ENCODE measurements at regions not wholly inside any gene's neighbourhood (a gene's known extent, or its start where the extent isn't known, plus 50 kb on each side); places are given as distances from the start of the nearest gene placed in this dataset.
"Not testable (repeated sequence)": the region's sequence is repeated elsewhere in the genome, so short reads cannot be mapped to it uniquely, and the experiment has no call there.

GRCh38 chr4:181896614-181897013, 346.6 kb upstream of the TENM3 start:
- DNase-seq, result no peak
- Mint-ChIP-seq H3K36me3 (peaks cover 0 to 4% (median 0%) of the 10 kb centered on the region in 3 donors), H3K4me3 (no peak overlapping the region), H3K27ac (no peak overlapping the region), H3K4me1 (no peaks in the 10 kb centered on the region), H3K9me3 (peaks cover 6 to 35% (median 25%) of the 10 kb centered on the region in 6 donors), H3K27me3 (ENCODE audit: low read depth in 3 of 3) (no peaks in the 10 kb centered on the region)

- H3K4me1 Mint-ChIP-seq, result no peaks in the 10 kb centered on the region
- DNase-seq, result no peak
- H3K27me3 Mint-ChIP-seq (ENCODE audit: low read depth in 3 of 3), result no peaks in the 10 kb centered on the region
- H3K4me3 Mint-ChIP-seq, result no peak overlapping the region
- peaks cover 6 to 40% (median 24%) of the 10 kb centered on the region in 6 donors for H3K9me3 Mint-ChIP-seq
- peaks cover 0 to 4% (median 0%) of the 10 kb centered on the region in 3 donors for H3K36me3 Mint-ChIP-seq
- no peak overlapping the region for H3K27ac Mint-ChIP-seq
Observed at GRCh38 chr4:181897935-181898334, 345.3 kb upstream of the TENM3 start.

GRCh38 chr4:181902404-181902803, 340.8 kb upstream of the TENM3 start:
- not testable (repeated sequence) for H3K4me1 Mint-ChIP-seq; H3K4me3 Mint-ChIP-seq; H3K27me3 Mint-ChIP-seq (ENCODE audit: low read depth in 3 of 3); H3K36me3 Mint-ChIP-seq; H3K27ac Mint-ChIP-seq; DNase-seq
- H3K9me3 Mint-ChIP-seq, result peaks cover 10 to 43% (median 23%) of the 10 kb centered on the region in 6 donors

- no peak overlapping the region for H3K27ac Mint-ChIP-seq
- DNase-seq, result no peak
- no peak overlapping the region for H3K4me3 Mint-ChIP-seq
- peaks cover 0 to 3% (median 0%) of the 10 kb centered on the region in 3 donors for H3K36me3 Mint-ChIP-seq
- H3K4me1 Mint-ChIP-seq, result no peaks in the 10 kb centered on the region
- peaks cover 6 to 44% (median 22%) of the 10 kb centered on the region in 6 donors for H3K9me3 Mint-ChIP-seq
- peaks cover 0 to 5% (median 2%) of the 10 kb centered on the region in 3 donors for H3K27me3 Mint-ChIP-seq (ENCODE audit: low read depth in 3 of 3)
Observed at GRCh38 chr4:181905708-181906107, 337.5 kb upstream of the TENM3 start.

- Mint-ChIP-seq H3K9me3 (peaks cover 6 to 52% (median 28%) of the 10 kb centered on the region in 6 donors), H3K4me3 (no peak overlapping the region), H3K27me3 (ENCODE audit: low read depth in 3 of 3) (peaks cover 0 to 5% (median 4%) of the 10 kb centered on the region in 3 donors), H3K4me1 (no peaks in the 10 kb centered on the region), H3K27ac (no peak overlapping the region), H3K36me3 (peaks cover 0 to 5% (median 0%) of the 10 kb centered on the region in 3 donors)
- no peak for DNase-seq
Observed at GRCh38 chr4:181908168-181908567, 335.0 kb upstream of the TENM3 start.

- Mint-ChIP-seq H3K36me3 (peaks cover 0 to 5% (median 2%) of the 10 kb centered on the region in 3 donors), H3K9me3 (peaks cover 10 to 55% (median 24%) of the 10 kb centered on the region in 6 donors), H3K4me1 (no peaks in the 10 kb centered on the region), H3K4me3 (no peak overlapping the region), H3K27ac (no peak overlapping the region), H3K27me3 (ENCODE audit: low read depth in 3 of 3) (peaks cover 0 to 6% (median 5%) of the 10 kb centered on the region in 3 donors)
- no peak for DNase-seq
Observed at GRCh38 chr4:181909368-181909767, 333.8 kb upstream of the TENM3 start.

GRCh38 chr4:181911420-181911819, 331.8 kb upstream of the TENM3 start:
- Mint-ChIP-seq H3K27me3 (ENCODE audit: low read depth in 3 of 3) (peaks cover 0 to 6% (median 3%) of the 10 kb centered on the region in 3 donors), H3K4me1 (no peaks in the 10 kb centered on the region), H3K27ac (no peak overlapping the region), H3K4me3 (no peak overlapping the region), H3K9me3 (peaks cover 9 to 53% (median 23%) of the 10 kb centered on the region in 6 donors), H3K36me3 (peaks cover 0 to 5% (median 4%) of the 10 kb centered on the region in 3 donors)
- no peak for DNase-seq

- DNase-seq, result no peak
- Mint-ChIP-seq H3K4me3 (no peak overlapping the region), H3K9me3 (peaks cover 5 to 28% (median 18%) of the 10 kb centered on the region in 6 donors), H3K4me1 (no peaks in the 10 kb centered on the region), H3K36me3 (no peaks in the 10 kb centered on the region), H3K27me3 (ENCODE audit: low read depth in 3 of 3) (no peaks in the 10 kb centered on the region), H3K27ac (no peak overlapping the region)
Observed at GRCh38 chr4:181933471-181933870, 309.7 kb upstream of the TENM3 start.

- Mint-ChIP-seq H3K36me3 (no peaks in the 10 kb centered on the region), H3K27me3 (ENCODE audit: low read depth in 3 of 3) (peaks cover 0 to 1% (median 0%) of the 10 kb centered on the region in 3 donors), H3K4me3 (no peak overlapping the region), H3K4me1 (no peaks in the 10 kb centered on the region), H3K27ac (no peak overlapping the region), H3K9me3 (peaks cover 0 to 14% (median 6%) of the 10 kb centered on the region in 6 donors)
- no peak for DNase-seq
Observed at GRCh38 chr4:181938631-181939030, 304.6 kb upstream of the TENM3 start.

GRCh38 chr4:181939199-181939945, 303.8 kb upstream of the TENM3 start:
- peaks cover 0 to 2% (median 1%) of the 10 kb centered on the region in 3 donors for H3K27me3 Mint-ChIP-seq (ENCODE audit: low read depth in 3 of 3)
- H3K4me1 Mint-ChIP-seq, result no peaks in the 10 kb centered on the region
- peaks cover 0 to 14% (median 5%) of the 10 kb centered on the region in 6 donors for H3K9me3 Mint-ChIP-seq
- no peak overlapping the region for H3K4me3 Mint-ChIP-seq
- no peak for DNase-seq
- no peaks in the 10 kb centered on the region for H3K36me3 Mint-ChIP-seq
- H3K27ac Mint-ChIP-seq, result no peak overlapping the region

- Mint-ChIP-seq H3K4me3 (no peak overlapping the region), H3K27ac (no peak overlapping the region), H3K4me1 (no peaks in the 10 kb centered on the region), H3K9me3 (peaks cover 0 to 7% (median 4%) of the 10 kb centered on the region in 6 donors), H3K27me3 (ENCODE audit: low read depth in 3 of 3) (peaks cover 0 to 2% (median 1%) of the 10 kb centered on the region in 3 donors), H3K36me3 (no peaks in the 10 kb centered on the region)
- no peak for DNase-seq
Observed at GRCh38 chr4:181944527-181944926, 298.7 kb upstream of the TENM3 start.

GRCh38 chr4:181946902-181947301, 296.3 kb upstream of the TENM3 start:
- Mint-ChIP-seq H3K27me3 (ENCODE audit: low read depth in 3 of 3) (peaks cover 0 to 2% (median 0%) of the 10 kb centered on the region in 3 donors), H3K9me3 (peaks cover 0 to 7% (median 3%) of the 10 kb centered on the region in 6 donors), H3K27ac (no peak overlapping the region), H3K4me1 (no peaks in the 10 kb centered on the region), H3K4me3 (no peak overlapping the region), H3K36me3 (no peaks in the 10 kb centered on the region)
- DNase-seq, result no peak

- peaks cover 0 to 2% (median 0%) of the 10 kb centered on the region in 3 donors for H3K27me3 Mint-ChIP-seq (ENCODE audit: low read depth in 3 of 3)
- no peaks in the 10 kb centered on the region for H3K4me1 Mint-ChIP-seq
- H3K36me3 Mint-ChIP-seq, result no peaks in the 10 kb centered on the region
- no peak overlapping the region for H3K27ac Mint-ChIP-seq
- DNase-seq, result no peak
- no peak overlapping the region for H3K4me3 Mint-ChIP-seq
- peaks cover 0 to 7% (median 1%) of the 10 kb centered on the region in 6 donors for H3K9me3 Mint-ChIP-seq
Observed at GRCh38 chr4:181948839-181949382, 294.3 kb upstream of the TENM3 start.

GRCh38 chr4:181949704-181950312, 293.4 kb upstream of the TENM3 start:
- no peaks in the 10 kb centered on the region for H3K36me3 Mint-ChIP-seq
- peaks cover 0 to 7% (median 1%) of the 10 kb centered on the region in 6 donors for H3K9me3 Mint-ChIP-seq
- no peak overlapping the region for H3K27ac Mint-ChIP-seq
- no peak overlapping the region for H3K4me3 Mint-ChIP-seq
- no peaks in the 10 kb centered on the region for H3K27me3 Mint-ChIP-seq (ENCODE audit: low read depth in 3 of 3)
- H3K4me1 Mint-ChIP-seq, result no peaks in the 10 kb centered on the region
- no peak for DNase-seq

All from immature natural killer cell (primary cell).